ENCODE measurements at regions not wholly inside any gene's neighbourhood (a gene's known extent, or its start where the extent isn't known, plus 50 kb on each side); places are given as distances from the start of the nearest gene placed in this dataset.
"Not testable (repeated sequence)": the region's sequence is repeated elsewhere in the genome, so short reads cannot be mapped to it uniquely, and the experiment has no call there.

DNA sequence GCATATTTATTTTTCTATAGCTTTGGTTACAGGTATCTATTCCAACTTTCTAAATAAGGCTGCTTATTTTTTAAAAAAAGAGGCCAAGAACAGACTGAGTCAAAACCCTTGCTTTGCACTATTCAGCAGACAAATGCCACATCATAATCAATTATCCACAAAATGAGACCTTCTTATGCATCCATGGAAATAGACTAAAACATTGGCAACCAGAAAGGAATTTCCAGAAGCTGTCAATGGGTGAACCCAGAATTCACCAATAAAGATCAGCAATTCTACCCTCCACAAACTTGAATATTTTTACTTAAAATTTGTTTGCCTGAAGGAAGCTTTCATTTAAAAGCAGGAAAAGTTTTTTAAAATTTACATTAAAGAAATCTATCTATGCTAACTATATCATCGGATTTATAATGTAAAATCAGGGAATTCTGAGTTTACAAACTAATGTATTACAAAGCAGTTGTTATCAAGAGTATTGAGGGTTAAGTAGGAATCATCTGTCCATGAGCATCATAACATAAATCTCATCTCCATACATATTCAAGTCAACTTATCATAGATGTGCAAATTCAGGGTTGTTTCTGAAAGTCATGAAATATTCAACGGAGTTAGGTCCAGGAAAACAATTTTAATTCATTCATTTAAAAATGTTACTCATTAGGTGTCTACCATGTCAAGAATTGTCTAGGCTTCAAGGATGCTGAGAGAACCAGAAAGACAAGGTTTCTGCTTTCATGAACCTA, 548.0 kb downstream of the SATB2 start:
- DNase-seq, result no peak

DNA sequence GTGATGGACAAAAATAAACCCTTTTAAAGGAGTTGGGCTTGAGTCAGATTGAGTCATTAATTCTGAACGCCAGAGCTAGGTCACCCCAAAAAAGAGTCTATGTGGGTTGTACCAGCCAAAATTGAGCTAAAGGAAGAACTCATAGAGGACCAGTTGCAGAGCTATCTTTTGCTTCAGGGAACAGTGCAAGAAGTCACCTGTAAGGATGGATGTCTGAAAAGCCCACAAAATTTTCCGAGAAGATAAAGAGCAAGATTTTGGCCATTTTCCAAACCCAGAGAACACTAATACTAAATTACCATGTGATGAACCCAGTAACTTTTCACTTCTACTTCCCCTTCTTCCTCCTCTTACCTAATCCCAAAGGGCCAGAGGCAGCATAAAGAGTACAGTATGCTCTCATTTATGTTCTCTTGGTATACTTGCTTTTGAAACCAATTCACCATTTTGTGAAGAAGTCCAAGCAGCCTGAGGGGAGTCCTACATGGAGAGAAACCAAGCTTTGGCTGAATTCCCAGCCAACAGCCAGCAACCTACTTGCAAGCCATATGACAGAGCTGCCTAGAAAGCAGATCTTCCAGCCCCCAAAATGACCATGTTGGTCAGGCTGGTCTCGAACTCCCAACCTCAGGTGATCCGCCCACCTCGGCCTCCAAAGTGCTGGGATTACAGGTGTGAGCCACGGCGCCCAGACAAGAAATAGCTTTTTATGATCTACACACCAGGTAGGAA, 551.7 kb downstream of the SATB2 start:
- DNase-seq, result no peak

DNA sequence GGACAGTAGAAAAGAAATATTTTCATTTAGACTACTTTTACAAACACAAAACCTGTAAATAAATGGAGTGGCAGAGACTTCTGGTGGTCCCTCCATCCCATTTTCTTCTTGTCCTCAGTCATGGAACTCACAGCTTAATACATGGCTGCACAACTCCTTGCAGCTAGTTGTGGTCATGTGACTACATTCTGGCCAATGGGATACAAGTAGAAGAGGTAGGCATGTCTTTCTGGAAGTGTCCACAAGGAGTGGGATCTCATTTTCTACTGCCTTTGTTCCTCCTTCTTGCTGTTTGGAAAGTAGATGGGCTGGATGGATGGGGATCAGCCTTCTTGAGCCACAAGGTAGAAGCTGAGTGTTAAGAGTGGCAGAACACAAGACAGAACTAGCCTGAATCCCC, 555.8 kb downstream of the SATB2 start:
- DNase-seq, result no peak

DNA sequence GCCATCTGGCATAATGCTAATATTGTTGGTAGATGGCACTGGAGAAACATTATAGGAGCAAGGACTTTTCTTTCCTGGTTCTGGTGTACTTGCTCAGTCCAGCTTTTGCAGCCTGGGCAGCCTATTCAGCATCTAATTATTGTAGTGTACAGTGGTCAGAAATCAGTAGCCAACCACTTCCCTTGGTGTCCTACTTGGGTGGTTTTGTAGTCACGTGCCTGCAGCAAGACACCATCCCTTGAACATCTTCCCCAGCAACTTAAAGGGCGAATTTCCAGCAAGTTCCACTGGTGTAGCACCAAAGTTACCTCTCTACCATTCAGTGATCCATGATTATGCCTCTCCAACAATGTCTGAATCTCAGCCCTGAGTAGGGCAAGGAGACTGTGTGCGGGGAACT, 557.6 kb downstream of the SATB2 start:
- DNase-seq, result no peak

DNA sequence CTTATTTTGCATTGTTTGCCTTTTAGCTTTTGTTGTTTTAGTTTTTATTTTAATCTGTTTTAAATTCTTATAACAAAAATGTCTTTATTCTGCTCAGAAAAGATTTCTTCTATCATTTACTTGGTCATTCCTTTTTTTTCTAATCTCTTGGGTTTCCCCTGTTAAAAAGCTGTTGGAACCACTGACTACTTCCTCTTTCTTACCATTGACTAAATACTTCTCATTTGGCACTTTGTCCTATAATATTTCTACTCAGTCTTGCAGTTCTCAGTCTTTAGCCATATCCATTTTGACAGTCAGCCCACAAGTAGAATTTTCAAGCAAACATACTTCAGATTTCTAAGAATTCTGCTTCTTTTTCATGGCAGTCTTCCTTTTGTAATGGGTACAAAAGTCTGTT, 567.2 kb downstream of the SATB2 start:
- no peak for DNase-seq

DNA sequence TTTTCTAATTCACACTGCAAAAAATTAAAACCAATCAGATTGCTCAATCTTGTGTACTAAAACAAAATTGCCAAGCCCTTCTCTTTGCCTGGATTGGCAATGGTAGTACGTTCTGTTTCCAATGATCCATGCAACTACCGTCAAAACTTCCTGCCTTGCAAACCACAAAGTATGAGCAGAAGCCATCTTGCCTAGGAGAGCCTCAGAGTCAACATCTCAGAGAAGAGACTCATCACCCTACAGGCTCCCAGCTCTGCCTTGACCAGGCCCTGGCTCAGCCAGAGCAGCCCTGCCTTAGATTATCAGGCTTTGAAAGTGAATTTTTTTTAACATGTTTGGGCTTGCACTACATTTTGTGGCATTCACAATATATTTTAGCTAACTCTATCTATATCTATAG, 574.1 kb downstream of the SATB2 start:
- DNase-seq, result no peak

DNA sequence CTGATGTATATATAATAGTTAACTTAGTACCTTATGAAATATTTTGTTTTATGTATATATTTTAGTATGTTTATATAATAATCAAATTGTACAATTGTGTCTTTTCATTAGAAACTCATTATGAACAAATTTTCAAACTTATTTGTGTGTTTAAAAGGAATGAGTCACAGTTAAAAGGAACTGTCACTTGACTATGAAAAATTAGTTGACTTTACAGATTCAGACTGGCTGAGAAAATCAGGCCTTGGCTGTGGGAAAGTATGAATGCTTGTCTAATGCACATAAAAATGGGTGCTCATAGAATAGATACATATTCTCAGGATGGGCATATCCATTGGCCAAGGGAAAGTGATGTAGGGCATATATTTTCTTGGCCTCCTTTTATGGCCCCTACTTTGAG, 576.8 kb downstream of the SATB2 start:
- no peak for DNase-seq

DNA sequence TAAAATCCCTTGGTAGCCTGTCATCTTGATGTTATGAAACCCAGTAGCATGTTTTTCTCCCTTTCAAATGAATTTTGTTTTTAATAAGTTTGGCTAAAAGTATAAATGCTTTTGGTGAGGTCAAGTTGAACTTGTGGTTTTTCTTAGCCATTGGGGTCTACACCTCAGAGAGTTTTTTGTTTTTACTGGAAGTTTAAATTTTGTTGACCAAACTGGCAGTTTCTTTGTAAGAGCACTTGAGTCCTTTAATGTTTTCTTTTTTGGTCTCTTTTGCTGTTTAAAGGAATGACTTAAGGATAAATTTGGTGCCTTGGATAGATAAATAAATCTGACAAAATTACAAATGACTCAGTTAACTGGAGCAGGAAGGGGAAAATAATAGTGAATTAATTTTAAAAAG, 577.3 kb downstream of the SATB2 start:
- DNase-seq, result no peak

DNA sequence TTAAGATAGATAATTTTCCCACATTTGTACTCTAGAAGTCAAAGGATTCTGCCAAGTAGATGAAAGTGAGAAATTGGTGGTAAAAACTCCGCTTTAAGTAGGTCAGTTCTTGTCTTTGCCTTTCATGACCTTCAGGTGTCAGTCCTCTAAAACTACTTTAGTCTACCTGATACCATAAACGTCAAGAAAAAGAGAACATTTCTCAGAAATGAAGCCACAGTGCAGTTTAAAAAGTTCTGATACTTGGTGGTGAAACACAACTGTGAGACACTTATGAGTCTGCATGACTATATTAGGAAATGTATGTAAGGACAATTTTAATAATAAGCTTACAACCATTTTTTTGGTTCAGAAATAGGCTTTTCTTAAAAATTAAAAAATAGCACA, 583.3 kb downstream of the SATB2 start:
- no peak for DNase-seq

DNA sequence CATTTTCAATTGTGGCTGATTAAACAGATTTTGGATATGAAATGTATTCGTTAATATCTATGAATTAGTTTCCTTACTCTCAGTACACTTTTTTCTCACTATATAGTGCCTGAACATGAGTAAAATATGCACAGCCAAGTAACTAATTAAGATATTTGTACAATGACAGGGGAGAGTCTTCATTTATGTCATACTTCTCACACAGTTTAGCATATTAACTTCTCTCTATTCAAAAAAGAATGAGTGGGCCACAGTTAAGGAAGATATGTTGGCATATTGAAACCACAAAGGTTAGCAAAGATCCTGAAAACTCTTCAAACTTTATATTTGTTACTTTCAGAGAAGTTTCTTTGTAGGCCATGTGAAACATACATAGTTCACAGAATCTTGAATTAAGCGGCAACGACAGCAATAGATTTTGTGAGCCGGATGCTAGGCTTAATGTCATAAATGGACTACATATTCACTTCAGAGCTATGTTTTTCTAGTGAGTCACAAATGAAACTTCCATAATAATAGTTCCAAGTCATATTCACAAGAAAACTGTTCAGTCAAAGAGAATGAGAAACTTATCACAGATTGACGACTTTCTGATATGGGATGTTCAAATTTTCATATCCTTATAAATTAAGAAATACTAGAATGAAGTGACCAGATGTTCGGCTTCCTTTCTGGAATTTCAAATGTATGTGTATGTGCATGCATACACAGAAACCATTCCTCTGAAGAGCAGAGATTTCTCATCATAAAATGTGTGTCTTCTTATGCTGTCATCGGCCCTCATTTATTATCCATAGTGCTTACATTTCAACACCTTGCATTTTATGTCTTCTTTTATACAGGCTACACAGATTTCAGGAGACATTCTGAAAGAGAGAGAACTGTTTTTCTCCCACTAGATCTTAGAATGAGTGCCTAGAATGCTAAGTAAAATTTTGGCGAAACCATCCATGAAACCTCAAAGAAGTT, 584.0 kb downstream of the SATB2 start:
- no peak for DNase-seq

DNA sequence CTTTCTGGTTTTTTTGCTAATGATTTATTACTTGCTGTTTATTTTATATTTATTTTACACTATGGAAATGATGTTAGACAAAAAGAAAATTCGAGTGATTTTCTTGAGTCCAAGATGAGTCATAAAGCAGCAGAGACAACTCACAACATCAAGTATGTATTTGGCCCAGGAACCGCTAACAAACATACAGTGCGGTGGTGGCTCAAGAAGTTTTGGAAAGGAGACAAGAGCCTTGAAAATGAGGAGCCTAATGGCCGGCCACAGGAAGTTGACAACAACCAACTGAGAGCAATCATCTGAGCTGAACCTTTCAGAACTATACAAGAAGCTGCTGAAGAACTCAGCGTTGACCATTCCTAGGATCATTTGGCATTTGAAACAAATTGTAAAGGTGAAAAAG, 594.1 kb downstream of the SATB2 start:
- no peak for DNase-seq

DNA sequence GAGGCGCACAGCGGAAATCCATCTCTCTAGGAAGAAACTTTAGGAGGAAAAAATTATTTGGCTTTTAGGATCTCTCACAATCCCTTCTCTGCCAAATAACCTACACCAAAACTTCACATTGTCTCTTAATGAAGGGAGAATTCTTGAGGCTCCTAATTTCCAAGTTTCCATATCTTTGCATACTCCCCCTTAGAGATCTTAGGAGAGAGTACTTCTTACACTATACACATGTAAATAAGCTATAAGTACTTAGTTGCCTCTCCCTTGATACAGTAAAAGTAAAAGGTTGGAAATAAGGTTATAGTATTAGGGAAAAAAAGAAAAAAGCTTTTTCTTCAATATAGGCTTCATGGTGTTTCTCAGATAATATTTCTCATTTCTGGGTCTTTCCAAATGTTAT, 596.7 kb downstream of the SATB2 start:
- DNase-seq, result no peak

DNA sequence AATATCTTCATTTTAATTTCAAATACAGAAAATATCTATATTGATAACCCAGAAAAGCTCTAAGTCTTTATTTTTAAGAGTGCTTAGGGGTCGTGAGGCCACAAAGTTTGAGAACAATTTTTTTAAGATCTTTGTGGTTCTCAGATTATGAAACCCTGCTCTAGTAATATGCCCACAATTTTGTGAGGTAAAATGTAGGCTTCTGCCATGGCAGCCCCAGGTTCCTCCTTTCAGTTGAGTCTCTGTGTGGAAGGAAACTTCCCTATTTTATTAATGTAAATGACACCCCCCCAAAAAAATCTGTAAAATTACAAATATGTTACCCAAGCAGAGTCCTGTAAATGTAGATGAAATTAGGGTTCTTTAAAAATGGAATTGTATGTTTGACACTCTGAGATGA, 600.5 kb downstream of the SATB2 start:
- no peak for DNase-seq

DNA sequence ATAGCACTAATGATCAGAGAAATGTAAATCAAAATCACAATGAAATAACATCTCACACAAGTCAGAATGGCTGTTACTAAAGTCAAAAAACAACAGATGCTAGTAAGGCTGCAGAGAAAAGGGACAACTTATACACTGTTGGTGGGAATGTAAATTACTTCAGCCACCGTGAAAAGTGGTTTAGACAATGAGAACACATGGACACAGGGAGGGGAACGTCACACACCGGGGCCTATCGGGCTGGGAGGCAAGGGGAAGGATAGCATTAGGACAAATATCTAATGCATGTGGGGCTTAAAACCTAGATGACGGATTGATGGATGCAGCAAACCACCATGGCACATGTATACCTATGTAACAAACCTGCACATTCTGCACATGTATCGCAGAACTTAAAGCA, 602.0 kb downstream of the SATB2 start:
- not testable (repeated sequence) for DNase-seq

DNA sequence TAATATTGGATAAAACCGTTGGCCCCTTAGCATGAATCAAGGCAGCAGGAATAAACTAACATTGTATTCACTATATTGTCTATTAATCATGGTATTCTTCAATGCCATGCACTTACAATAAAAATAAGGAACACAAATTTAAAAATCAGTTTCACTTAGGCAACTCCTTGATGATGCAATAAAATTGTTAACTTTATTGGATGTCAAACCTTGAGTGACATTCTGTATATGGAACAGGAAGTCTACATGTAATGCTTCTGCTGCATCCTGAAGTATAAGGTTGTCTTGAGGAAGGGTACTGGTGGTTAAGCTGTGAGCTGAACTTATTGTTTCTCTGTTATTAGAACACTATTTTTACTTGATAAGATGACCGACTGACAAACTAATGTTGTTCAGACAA, 605.5 kb downstream of the SATB2 start:
- no peak for DNase-seq

DNA sequence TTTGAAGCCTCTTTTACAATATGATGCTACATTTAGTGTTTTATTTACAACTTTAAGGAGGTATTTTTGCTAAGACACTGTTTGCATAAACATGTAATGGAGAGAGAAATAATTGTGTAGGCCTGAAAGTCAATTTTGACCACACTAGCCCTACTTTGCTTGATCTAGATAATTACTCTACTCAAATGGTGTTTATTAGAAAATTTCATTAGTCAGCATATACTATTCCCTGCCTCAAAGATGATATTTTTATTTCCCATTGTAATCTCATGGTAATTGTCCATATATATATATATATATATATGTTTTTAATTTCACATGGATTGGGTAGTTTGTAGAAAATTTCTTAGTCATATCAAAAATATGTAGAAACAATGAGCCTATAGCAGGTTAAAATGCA, 632.2 kb downstream of the SATB2 start:
- DNase-seq, result no peak

DNA sequence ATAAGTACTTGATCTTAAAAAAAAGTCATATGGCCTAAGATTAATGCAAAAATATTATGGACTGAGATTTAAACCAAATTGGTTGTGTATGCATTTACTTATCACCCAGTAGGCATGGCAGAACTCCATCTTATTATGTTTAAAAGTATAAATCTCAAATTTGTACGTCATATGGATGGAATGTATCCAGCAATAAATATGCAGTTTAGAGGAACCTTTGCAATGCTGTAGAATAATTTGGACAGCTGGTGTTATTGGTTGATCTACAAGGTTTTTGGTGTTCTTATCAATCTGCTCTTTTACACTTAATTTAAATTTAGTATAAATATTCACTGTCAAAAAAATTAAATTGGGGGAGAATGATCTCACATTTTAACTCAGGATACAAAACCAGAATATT, 640.2 kb downstream of the SATB2 start:
- DNase-seq, result no peak

DNA sequence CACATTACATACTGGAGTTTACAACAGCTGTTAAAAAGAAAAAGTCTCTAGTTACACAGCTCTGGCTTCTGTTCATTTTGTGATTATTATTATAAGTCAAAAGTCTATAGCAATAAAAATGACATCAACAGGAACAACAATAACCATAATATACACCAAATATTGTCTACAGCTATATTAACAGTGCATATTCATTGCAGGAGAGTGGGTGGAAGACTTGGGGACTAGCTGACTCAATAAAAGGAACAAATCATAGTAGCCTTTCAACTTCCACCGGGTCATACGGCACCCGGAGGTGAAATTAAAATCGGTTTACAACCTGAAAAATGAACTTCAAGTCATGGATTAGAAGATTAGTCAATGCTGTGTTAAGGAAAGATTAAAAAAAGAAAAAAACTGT, 642.1 kb downstream of the SATB2 start:
- no peak for DNase-seq

DNA sequence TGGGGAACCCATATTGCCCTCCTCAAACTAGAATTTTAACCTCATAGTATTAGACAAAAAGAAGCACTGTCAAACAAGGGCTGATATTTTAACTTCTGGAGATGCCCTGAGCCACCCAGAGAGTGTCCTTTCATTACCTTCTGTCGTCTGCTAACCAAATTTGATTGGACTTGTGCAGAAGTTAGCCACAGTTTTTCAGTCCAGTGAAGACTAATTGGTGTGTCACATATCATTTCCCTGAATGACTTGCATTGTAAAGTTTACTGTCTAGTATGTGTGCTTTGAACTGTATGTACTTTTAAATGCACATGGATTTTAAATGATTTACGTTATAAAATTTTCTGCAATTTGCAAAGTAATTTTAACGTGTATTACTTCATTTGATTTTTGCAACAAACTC, 646.5 kb downstream of the SATB2 start:
- DNase-seq, result no peak

DNA sequence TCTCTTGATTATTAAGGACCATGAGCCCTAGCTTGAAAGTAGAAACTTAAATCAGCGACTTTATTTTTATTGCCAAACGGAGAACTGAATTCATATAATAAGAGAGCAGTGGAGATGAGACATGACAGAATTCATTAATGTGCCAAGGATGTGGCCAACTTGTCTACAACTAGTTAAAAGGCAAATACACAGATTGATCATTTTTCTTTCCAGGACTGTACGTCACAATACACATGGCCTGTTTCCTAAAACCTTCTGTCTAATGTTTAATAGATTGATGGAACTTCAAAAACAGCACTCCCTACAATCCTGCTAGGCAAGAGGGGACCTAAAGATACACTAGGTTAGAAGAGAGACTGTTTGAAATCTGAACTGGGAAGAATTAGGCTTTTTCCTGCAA, 647.8 kb downstream of the SATB2 start:
- DNase-seq, result no peak

DNA sequence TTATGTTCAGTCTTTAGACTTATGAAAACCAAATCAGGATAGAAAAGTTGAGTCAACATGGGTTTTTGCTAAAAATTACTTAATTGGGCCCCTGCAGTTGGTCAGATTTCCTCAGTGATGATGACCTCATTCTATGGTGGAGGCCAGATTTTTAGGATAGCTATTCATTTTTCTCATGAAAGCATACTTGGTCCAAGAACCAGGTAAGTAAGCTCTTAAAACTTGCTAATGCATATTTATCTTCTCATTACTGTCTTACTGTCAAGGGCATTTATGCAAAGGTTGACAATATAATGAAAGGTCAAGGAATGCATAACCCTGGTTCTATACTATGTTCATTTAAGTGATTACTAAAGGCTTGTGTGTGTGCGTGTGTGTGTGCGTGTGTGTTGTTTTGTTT, 650.6 kb downstream of the SATB2 start:
- no peak for DNase-seq

DNA sequence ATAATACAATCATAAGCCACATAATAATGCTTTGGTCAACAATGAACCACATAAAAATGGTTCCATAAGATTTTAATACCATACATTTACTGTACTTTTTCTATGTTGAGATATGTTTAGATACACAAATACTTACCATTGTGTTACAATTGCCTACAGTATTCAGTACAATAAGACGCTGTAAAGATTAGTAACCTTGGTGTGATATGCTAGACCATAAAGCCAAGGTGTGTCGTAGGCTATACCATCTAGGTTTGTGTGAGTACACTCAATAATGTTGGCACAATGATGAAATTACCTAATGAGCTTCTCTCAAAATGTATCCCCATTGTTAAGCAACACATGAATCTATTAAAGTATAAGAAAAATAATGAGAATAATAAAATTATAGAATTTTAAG, 662.3 kb downstream of the SATB2 start:
- DNase-seq, result no peak

DNA sequence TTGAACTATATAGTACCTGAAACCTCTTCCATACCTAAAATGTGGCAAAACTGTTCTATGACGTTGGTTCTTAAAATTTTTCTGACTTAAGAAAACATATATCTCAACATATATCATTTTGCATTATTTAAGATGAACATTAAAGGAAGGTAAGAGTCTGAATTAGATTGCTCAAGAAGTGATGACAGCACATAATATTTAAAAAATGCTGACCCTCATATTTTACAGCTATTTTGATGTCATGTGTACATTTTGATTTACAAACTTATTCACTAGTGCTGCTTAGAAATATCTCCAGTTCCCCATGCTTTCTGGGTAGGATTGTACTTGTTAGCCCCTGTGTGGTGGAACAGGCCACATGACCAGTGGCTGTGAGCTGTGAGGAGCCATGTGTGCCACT, 666.1 kb downstream of the SATB2 start:
- DNase-seq, result no peak

DNA sequence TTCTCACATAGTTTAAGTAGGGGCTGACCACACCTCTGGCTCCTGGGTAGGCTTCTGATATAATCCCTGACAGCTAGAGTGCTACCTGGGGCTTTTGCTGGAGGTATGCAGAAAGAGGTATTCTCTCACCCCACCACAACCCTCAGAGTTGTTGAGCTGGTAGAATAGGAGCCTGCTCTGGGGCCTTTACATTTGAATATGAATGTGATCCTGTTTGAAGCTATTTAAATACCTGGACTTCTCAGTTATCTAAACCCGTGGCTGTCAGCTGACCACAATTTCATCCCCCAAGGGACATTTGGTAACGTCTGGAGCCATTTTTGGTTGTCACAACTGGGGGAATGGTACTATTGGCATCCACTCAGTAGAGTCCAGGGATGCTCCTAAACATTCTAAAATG, 669.1 kb downstream of the SATB2 start:
- DNase-seq, result no peak

All from activated T-cell treated with anti-CD3 and anti-CD28 coated beads for 4 hours (primary cell).